SKM-1 (cell line): ENCODE measurements at regions not wholly inside any gene's neighbourhood (a gene's known extent, or its start where the extent isn't known, plus 50 kb on each side); places are given as distances from the start of the nearest gene placed in this dataset.
A peak's percentile ranks its signal among the peaks of the same experiment; 100 is the strongest.
"Not testable (repeated sequence)": the region's sequence is repeated elsewhere in the genome, so short reads cannot be mapped to it uniquely, and the experiment has no call there.

Experiments used
- DNase-seq: peaks from one replicate; lab custom pipeline; 2025; ENCODE audit not compliant: unreplicated experiment; lab: John Stamatoyannopoulos, UW

GRCh38 chr2:88857274-88857741 is 165.8 kb downstream of the RPIA start:
- no peak for DNase-seq

- no peak for DNase-seq
Measured at GRCh38 chr2:88857951-88858411, 166.5 kb downstream of the RPIA start.

- no peak for DNase-seq
Measured at GRCh38 chr2:88859461-88859860, 168.0 kb downstream of the RPIA start.

GRCh38 chr2:88860421-88861075 is 169.1 kb downstream of the RPIA start:
- no peak for DNase-seq

GRCh38 chr2:88865801-88866371 is 174.4 kb downstream of the RPIA start:
- DNase-seq = no peak

GRCh38 chr2:88866756-88867155 is 175.3 kb downstream of the RPIA start:
- peak; percentile 36 for DNase-seq

GRCh38 chr2:88868861-88869260 is 177.4 kb downstream of the RPIA start:
- no peak for DNase-seq

GRCh38 chr2:88870267-88870839 is 178.9 kb downstream of the RPIA start:
- no peak for DNase-seq

- peak; percentile 58 for DNase-seq
Measured at GRCh38 chr2:88871336-88871735, 179.9 kb downstream of the RPIA start.

GRCh38 chr2:88873620-88874019 is 182.1 kb downstream of the RPIA start:
- no peak for DNase-seq

GRCh38 chr2:88874063-88874657 is 182.7 kb downstream of the RPIA start:
- peak; percentile 71 for DNase-seq

GRCh38 chr2:88875736-88876135 is 184.3 kb downstream of the RPIA start:
- no peak for DNase-seq

- peak; percentile 68 for DNase-seq
Measured at GRCh38 chr2:88880441-88880953, 189.0 kb downstream of the RPIA start.

GRCh38 chr2:88885275-88885674 is 193.8 kb downstream of the RPIA start:
- DNase-seq = no peak

- no peak for DNase-seq
Measured at GRCh38 chr2:88885679-88886416, 194.4 kb downstream of the RPIA start.

- not testable (repeated sequence) for DNase-seq
Measured at GRCh38 chr2:88887466-88887865, 196.0 kb downstream of the RPIA start.

GRCh38 chr2:88892207-88892606 is 200.7 kb downstream of the RPIA start:
- DNase-seq = no peak

GRCh38 chr2:88892788-88893187 is 201.3 kb downstream of the RPIA start:
- DNase-seq = no peak

- no peak for DNase-seq
Measured at GRCh38 chr2:88896971-88897370, 205.5 kb downstream of the RPIA start.

- peak; percentile 88 for DNase-seq
Measured at GRCh38 chr2:88897715-88898114, 206.2 kb downstream of the RPIA start.

- DNase-seq = peak; percentile 85
Measured at GRCh38 chr2:88903749-88904353, 212.4 kb downstream of the RPIA start.
